Ovary (tissue), 7 donors: ENCODE measurements at regions not wholly inside any gene's neighbourhood (a gene's known extent, or its start where the extent isn't known, plus 50 kb on each side); places are given as distances from the start of the nearest gene placed in this dataset.

Source experiments
- DNase-seq, 5 donors: peaks; one replicate each; pipeline ENCODE4 v3.0.0-alpha.2; 2019 to 2020
- H3K27ac ChIP-seq, 2 donors: fragments of 200-600 bp; one replicate each; pipeline versions ENCODE4 v1.5.1 to v1.8.0; 2019 to 2022
- H3K27me3 ChIP-seq: fragments of 200-600 bp; one replicate; pipeline ENCODE4 v1.8.0; 2022
- H3K36me3 ChIP-seq: fragments of 200-600 bp; sonication (generic); one replicate; pipeline ENCODE4 v1.5.1; 2019
- H3K4me1 ChIP-seq: one replicate; pipeline ENCODE4 v1.8.1; 2013; ENCODE audit warnings: mild to moderate bottlenecking, moderate library complexity; ENCODE audit not compliant: insufficient read depth
- H3K4me3 ChIP-seq: fragments of 200-600 bp; sonication (generic); one replicate; pipeline ENCODE4 v1.5.1; 2017
- H3K9me3 ChIP-seq, 2 donors: fragments of 200-600 bp in 1 of 2; sonication (generic) in 1 of 2; one replicate each; pipeline versions ENCODE4 v1.5.1 to v1.8.1; 2013 to 2019; ENCODE audit warnings: mild to moderate bottlenecking in 1 of 2, moderate library complexity in 1 of 2
- CTCF ChIP-seq, 3 donors: fragments of 450-650 bp in 2 of 3; fragments of 200-600 bp in 1 of 3; IDR thresholded peaks; one replicate each; pipeline versions ENCODE4 v1.5.1 to v1.8.0; 2016 to 2022; ENCODE audit warnings: antibody characterized with exemption in 3 of 3, mild to moderate bottlenecking in 1 of 3
- EP300 ChIP-seq: sonication (generic); formaldehyde crosslinking; IDR thresholded peaks from one replicate; pipeline ENCODE4 v1.6.1; 2017; ENCODE audit warnings: antibody characterized with exemption
- POLR2A ChIP-seq: fragments of 450-650 bp; IDR thresholded peaks from one replicate; pipeline ENCODE4 v1.6.1; 2017; ENCODE audit warnings: antibody characterized with exemption, mild to moderate bottlenecking, moderate library complexity
- WGBS, 3 donors: extraction: QIAGEN DNeasy Blood & Tissue Kit in 1 of 3; methylation state at CpG; one replicate each; pipeline versions ENCODE4 v1.1.5 to v1.1.7; 2013 to 2017; 5-methylcytosine and 5-hydroxymethylcytosine counted together
- intact Hi-C, 4 donors: fragments of 100-400 bp; cut with DNase I; formaldehyde crosslinking; loops; one replicate each; pipeline versions ENCODE4 v1.11.0 to v1.15.1; 2022 to 2023
- donor health status: DM: no; HTN: no; CAD: no; lungs with moderate emphysema.
- donor health status: DM: no; HTN: no; CAD: no.
- donor health status: Bipolar disorder and iron deficiency.
- donor health status: DM: no; HTN: no; CAD: no.
- donor health status: DM: yes; HTN: yes; CAD: no.

- Histone ChIP-seq H3K27me3 (no peaks in the 10 kb centered on the region), H3K9me3 (no peaks in the 10 kb centered on the region), H3K4me1 (no peaks in the 10 kb centered on the region), H3K4me3 (no peak overlapping the region), H3K36me3 (no peaks in the 10 kb centered on the region), H3K27ac (no peak overlapping the region)
- TF ChIP-seq EP300 (no peak), CTCF (IDR thresholded peaks at IDR 0.05) (no peak), POLR2A (no peak)
- WGBS, 3 donors, result 59 to 95% (median 87%) methylated on average over 1 of the region's 1 CpG
- no peak for DNase-seq
- intact Hi-C loops, result no loop called here
Observed at GRCh38 chr5:153130296-153130695, 360.2 kb upstream of the GRIA1 start.

- Histone ChIP-seq H3K27me3 (no peaks in the 10 kb centered on the region), H3K27ac (no peak overlapping the region), H3K9me3 (no peaks in the 10 kb centered on the region), H3K4me1 (no peaks in the 10 kb centered on the region), H3K36me3 (no peaks in the 10 kb centered on the region), H3K4me3 (no peak overlapping the region)
- WGBS, 3 donors, result 50 to 56% (median 55%) methylated on average over 4 of the region's 4 CpGs
- intact Hi-C loops, result no loop called here
- TF ChIP-seq POLR2A, result no peak
- no peak for TF ChIP-seq CTCF (IDR thresholded peaks at IDR 0.05)
- no peak for TF ChIP-seq EP300
- no peak for DNase-seq
Observed at GRCh38 chr5:153135411-153135810, 355.1 kb upstream of the GRIA1 start.

- no peak overlapping the region for H3K27ac ChIP-seq
- DNase-seq, result no peak
- no peaks in the 10 kb centered on the region for H3K9me3 ChIP-seq
- no peaks in the 10 kb centered on the region for H3K4me1 ChIP-seq
- TF ChIP-seq CTCF (IDR thresholded peaks at IDR 0.05) (no peak), EP300 (no peak), POLR2A (no peak)
- no peaks in the 10 kb centered on the region for H3K36me3 ChIP-seq
- no peak overlapping the region for H3K4me3 ChIP-seq
- WGBS, 3 donors, result 27 to 36% (median 31%) methylated on average over 6 of the region's 6 CpGs
- H3K27me3 ChIP-seq, result no peaks in the 10 kb centered on the region
- intact Hi-C loops, result no loop called here
Observed at GRCh38 chr5:153136910-153137614, 353.4 kb upstream of the GRIA1 start.

- no peak overlapping the region for H3K27ac ChIP-seq
- no peak for DNase-seq
- WGBS, 3 donors, result 25 to 33% (median 27%) methylated on average over 7 of the region's 7 CpGs
- intact Hi-C loops, result no loop called here
- H3K4me1 ChIP-seq, result no peaks in the 10 kb centered on the region
- H3K36me3 ChIP-seq, result no peaks in the 10 kb centered on the region
- TF ChIP-seq EP300 (no peak), CTCF (IDR thresholded peaks at IDR 0.05) (no peak), POLR2A (no peak)
- no peak overlapping the region for H3K4me3 ChIP-seq
- no peaks in the 10 kb centered on the region for H3K27me3 ChIP-seq
- H3K9me3 ChIP-seq, result no peaks in the 10 kb centered on the region
Observed at GRCh38 chr5:153147891-153148623, 342.4 kb upstream of the GRIA1 start.
